ENCODE measurements at regions not wholly inside any gene's neighbourhood (a gene's known extent, or its start where the extent isn't known, plus 50 kb on each side); places are given as distances from the start of the nearest gene placed in this dataset.

DNA sequence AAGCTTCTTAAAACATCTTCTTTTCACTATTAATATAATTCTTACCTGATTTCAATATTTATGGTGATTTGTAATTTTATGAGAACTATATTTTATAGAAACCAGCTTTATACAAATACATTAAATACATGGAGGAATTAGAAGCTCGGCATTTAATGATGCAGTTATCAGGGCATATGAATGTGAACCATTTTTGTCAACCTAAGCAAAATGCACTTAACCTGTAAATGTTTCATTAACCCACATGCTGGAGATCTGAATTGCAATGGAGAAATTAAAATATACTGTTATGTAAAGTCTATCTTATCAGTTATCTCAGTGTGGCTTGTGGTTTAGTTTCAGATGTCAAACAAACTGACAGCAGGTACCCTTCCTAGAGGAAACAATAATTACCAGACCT, 63.2 kb upstream of the CDH12 start:
- no peak overlapping the region for H3K9ac ChIP-seq (ENCODE audit: low read depth, low read length)
- H3K36me3 ChIP-seq (ENCODE audit: insufficient read depth, low read depth, low read length) = no peaks in the 10 kb centered on the region
- no peaks in the 10 kb centered on the region for H3K9me3 ChIP-seq (ENCODE audit: insufficient read depth, low read depth, low read length)
- no peak overlapping the region for H3K27ac ChIP-seq (ENCODE audit: low read length)
- no peaks in the 10 kb centered on the region for H3K27me3 ChIP-seq (ENCODE audit: insufficient read depth, low read length)
- H3K4me1 ChIP-seq (ENCODE audit: insufficient read depth, low read length) = peaks cover 1% of the 10 kb centered on the region; the same call in 1 of the 2 replicates
- H3K4me3 ChIP-seq (ENCODE audit: low read length) = no peak overlapping the region

DNA sequence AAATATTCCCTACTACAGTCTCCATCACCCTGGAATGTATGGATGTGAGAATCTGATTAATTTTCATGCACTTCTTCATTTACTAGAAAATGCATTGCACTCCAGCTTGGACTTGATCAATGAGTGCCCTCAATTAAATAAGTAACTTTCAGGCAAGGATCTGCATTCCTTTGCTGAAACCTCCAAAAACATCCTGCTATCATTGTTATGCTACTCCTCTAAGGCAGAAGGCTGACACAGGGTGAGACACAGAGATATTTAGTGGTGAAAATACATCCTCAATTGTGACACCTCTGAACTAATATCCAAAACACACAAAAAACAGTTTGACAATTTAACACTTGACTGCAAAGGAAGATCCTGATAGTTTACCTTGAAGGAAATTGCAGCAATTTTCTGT, 57.9 kb upstream of the CDH12 start:
- Histone ChIP-seq H3K9me3 (ENCODE audit: insufficient read depth, low read depth, low read length) (no peaks in the 10 kb centered on the region), H3K4me3 (ENCODE audit: low read length) (no peak overlapping the region), H3K27ac (ENCODE audit: low read length) (no peak overlapping the region), H3K36me3 (ENCODE audit: insufficient read depth, low read depth, low read length) (no peaks in the 10 kb centered on the region), H3K4me1 (ENCODE audit: insufficient read depth, low read length) (peaks cover 11% of the 10 kb centered on the region; the same call in 1 of the 2 replicates), H3K9ac (ENCODE audit: low read depth, low read length) (0 out of 2 replicates have a peak overlapping the region, but pooled peaks have one; percentile 19), H3K27me3 (ENCODE audit: insufficient read depth, low read length) (no peaks in the 10 kb centered on the region)

DNA sequence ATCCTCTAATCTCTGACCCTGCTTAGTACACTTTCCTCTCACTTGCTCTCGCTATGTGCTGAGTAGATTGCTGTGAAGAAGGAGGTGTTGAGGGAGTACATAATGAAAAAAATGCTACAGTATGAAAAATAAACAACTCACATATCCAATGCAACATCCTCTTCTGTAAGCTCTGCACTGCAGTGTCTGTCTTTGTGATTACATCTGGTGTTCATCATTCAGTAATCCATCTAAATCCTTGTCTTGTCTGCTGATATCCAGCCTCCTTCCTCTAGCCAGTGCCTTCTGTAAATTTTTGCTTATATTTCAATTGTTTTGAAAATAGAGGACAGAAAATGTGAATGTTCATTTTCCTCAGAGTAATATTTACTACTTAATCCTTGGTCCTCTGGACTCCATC, 57.4 kb upstream of the CDH12 start:
- 0 out of 2 replicates have a peak overlapping the region, but pooled peaks have one; percentile 19 for H3K9ac ChIP-seq (ENCODE audit: low read depth, low read length)
- no peak overlapping the region for H3K27ac ChIP-seq (ENCODE audit: low read length)

DNA sequence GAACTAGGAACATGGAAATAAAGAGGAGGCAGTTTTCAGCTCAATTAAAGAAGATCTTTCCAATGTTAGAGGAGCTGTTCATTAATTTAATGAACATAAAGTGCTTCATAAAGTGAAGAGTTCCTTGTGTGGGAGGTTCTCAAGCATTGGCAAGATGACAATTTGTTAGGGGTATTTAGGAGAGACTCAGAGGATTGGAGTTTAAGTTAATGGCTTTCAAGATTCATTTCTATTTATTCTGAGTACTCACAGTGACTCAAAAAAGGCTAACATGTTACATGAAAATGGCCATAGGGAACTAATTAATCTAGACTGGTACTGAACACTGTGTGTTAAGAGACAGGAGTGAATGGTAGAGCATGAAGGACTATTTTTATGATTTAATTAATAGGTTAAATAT, 55.4 kb upstream of the CDH12 start:
- Histone ChIP-seq H3K27me3 (ENCODE audit: insufficient read depth, low read length) (no peaks in the 10 kb centered on the region), H3K4me1 (ENCODE audit: insufficient read depth, low read length) (peaks cover 11% of the 10 kb centered on the region; the same call in 1 of the 2 replicates), H3K4me3 (ENCODE audit: low read length) (no peak overlapping the region), H3K9me3 (ENCODE audit: insufficient read depth, low read depth, low read length) (no peaks in the 10 kb centered on the region), H3K36me3 (ENCODE audit: insufficient read depth, low read depth, low read length) (no peaks in the 10 kb centered on the region), H3K9ac (ENCODE audit: low read depth, low read length) (no peak overlapping the region), H3K27ac (ENCODE audit: low read length) (no peak overlapping the region)

More for the DNA sequence above, 57.4 kb upstream of the CDH12 start:
- Histone ChIP-seq H3K4me1 (ENCODE audit: insufficient read depth, low read length) (peaks cover 11% of the 10 kb centered on the region; the same call in 1 of the 2 replicates), H3K36me3 (ENCODE audit: insufficient read depth, low read depth, low read length) (no peaks in the 10 kb centered on the region), H3K9me3 (ENCODE audit: insufficient read depth, low read depth, low read length) (no peaks in the 10 kb centered on the region), H3K27me3 (ENCODE audit: insufficient read depth, low read length) (no peaks in the 10 kb centered on the region), H3K4me3 (ENCODE audit: low read length) (no peak overlapping the region)

DNA sequence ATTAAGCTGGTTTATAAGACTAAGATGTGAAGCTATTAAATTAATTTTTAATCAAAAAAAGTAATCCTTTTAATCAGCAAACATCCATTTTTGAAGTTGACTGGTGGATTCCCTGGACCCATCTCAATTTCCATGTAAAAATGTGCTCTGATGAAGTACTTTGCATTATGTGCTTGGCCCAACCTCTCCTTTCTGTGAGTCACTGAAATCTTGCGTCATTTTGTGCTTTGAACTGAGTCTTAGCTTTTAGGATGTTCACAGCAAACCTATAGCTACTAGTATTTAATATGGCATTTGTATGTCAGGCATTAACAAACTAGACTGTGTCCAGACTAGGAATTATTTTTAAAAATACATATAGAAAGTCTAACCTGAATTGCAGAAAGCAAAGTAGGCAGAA, 55.0 kb upstream of the CDH12 start:
- no peaks in the 10 kb centered on the region for H3K9me3 ChIP-seq (ENCODE audit: insufficient read depth, low read depth, low read length)
- peaks cover 11% of the 10 kb centered on the region; the same call in 1 of the 2 replicates for H3K4me1 ChIP-seq (ENCODE audit: insufficient read depth, low read length)
- H3K36me3 ChIP-seq (ENCODE audit: insufficient read depth, low read depth, low read length) = no peaks in the 10 kb centered on the region
- no peak overlapping the region for H3K9ac ChIP-seq (ENCODE audit: low read depth, low read length)
- no peak overlapping the region for H3K4me3 ChIP-seq (ENCODE audit: low read length)
- H3K27ac ChIP-seq (ENCODE audit: low read length) = no peak overlapping the region
- no peaks in the 10 kb centered on the region for H3K27me3 ChIP-seq (ENCODE audit: insufficient read depth, low read length)
